HCT116 (cell line): ENCODE measurements at regions not wholly inside any gene's neighbourhood (a gene's known extent, or its start where the extent isn't known, plus 50 kb on each side); places are given as distances from the start of the nearest gene placed in this dataset.
A peak's percentile ranks its signal among the peaks of the same experiment; 100 is the strongest.

Experiments used
- ATAC-seq: fragments of 200-7000 bp; cut with Tn5 transposase; 2 replicates; pipeline ENCODE4 v1.9.1; 2020; ENCODE audit warnings: mild to moderate bottlenecking, moderate library complexity
- BruUV-seq: library from RNA; stranded (reverse); fragments of 400-500 nt; replicated peaks from 2 replicates; lab custom pipeline; 2021; lab: Mats Ljungman, UMichigan
- CTCF ChIA-PET: fragments of 300-600 bp; sonication (Branson Sonifier 250); formaldehyde crosslinking; loops from one replicate; lab custom pipeline; 2021; ENCODE audit warnings: antibody characterized with exemption; lab: Charles Lee
- POLR2A ChIA-PET: fragments of 300-600, 350-600 bp; sonication (Branson Sonifier 250); formaldehyde crosslinking; loops from one replicate; lab custom pipeline; 2021; ENCODE audit warnings: antibody characterized with exemption; lab: Charles Lee
- RAD21 ChIA-PET, 2 experiments: fragments of 300-600 bp; sonication (Branson Sonifier 250); formaldehyde crosslinking; loops; one replicate each; lab custom pipeline; 2023; ENCODE audit warnings: low total read pairs in 2 of 2; ENCODE audit not compliant: uncharacterized antibody in 2 of 2, unreplicated experiment in 2 of 2, low non-redundant PET in 1 of 2; lab: Charles Lee
- DNase-seq: peaks from one replicate; pipeline ENCODE4 v3.0.0-alpha.2; 2010; ENCODE audit warnings: low read depth, low spot score
- H2AFZ ChIP-seq: fragments of 200-600 bp; shearing (Covaris generic), sonication (generic); 2 replicates; pipeline ENCODE4 v1.6.1; 2017; ENCODE audit warnings: low read depth, mixed run types, mixed read lengths, antibody characterized with exemption, low read length; ENCODE audit not compliant: poor library complexity, severe bottlenecking
- H3K27ac ChIP-seq: 2 replicates; pipeline ENCODE4 v1.5.1; 2012; ENCODE audit warnings: low read depth, low read length
- H3K27me3 ChIP-seq: fragments of 200-600 bp; sonication (generic); 2 replicates; pipeline ENCODE4 v1.6.1; 2016; ENCODE audit warnings: mixed run types, low read length, mixed read lengths; ENCODE audit not compliant: insufficient read depth
- H3K36me3 ChIP-seq, 2 experiments: fragments of 200-500 bp in 1 of 2; fragments of 200-600 bp in 1 of 2; sonication (Bioruptor generic) in 1 of 2; sonication (generic) in 1 of 2; 2 replicates each; pipeline versions ENCODE4 v1.5.1 to v1.6.1; 2014 to 2016; ENCODE audit warnings: low read length in 2 of 2, inconsistent platforms in 1 of 2, mixed read lengths in 1 of 2, mixed run types in 1 of 2; ENCODE audit not compliant: insufficient read depth in 2 of 2, control insufficient read depth in 1 of 2
- H3K4me1 ChIP-seq, 2 experiments: fragments of 200-600 bp in 1 of 2; sonication (generic) in 1 of 2; 2 replicates each; pipeline versions ENCODE4 v1.5.1 to v1.6.1; 2012 to 2017; ENCODE audit warnings: low read length in 2 of 2, inconsistent platforms in 1 of 2, mild to moderate bottlenecking in 1 of 2, mixed read lengths in 1 of 2, mixed run types in 1 of 2, moderate library complexity in 1 of 2; ENCODE audit not compliant: insufficient read depth in 2 of 2, control insufficient read depth in 1 of 2
- H3K4me2 ChIP-seq: fragments of 200-600 bp; sonication (generic); 2 replicates; pipeline ENCODE4 v1.6.1; 2017; ENCODE audit warnings: mixed run types, low read length, mixed read lengths
- H3K4me3 ChIP-seq, 2 experiments: fragments of 200-600 bp in 1 of 2; sonication (generic) in 1 of 2; replicated peaks in 1 of 2; 2 replicates each; pipeline ENCODE4 v1.5.1; 2011 to 2016; ENCODE audit warnings: low read length in 2 of 2, control low read depth in 1 of 2, low read depth in 1 of 2, mild to moderate bottlenecking in 1 of 2, mixed read lengths in 1 of 2, mixed run types in 1 of 2
- H3K79me2 ChIP-seq: fragments of 200-600 bp; sonication (generic); 2 replicates; pipeline ENCODE4 v1.6.1; 2017; ENCODE audit warnings: mild to moderate bottlenecking, mixed run types, low read length, moderate library complexity, mixed read lengths; ENCODE audit not compliant: insufficient read depth
- H3K9ac ChIP-seq: fragments of 200-600 bp; sonication (generic); 2 replicates; pipeline ENCODE4 v1.6.1; 2016; ENCODE audit warnings: low read length, mixed read lengths
- H3K9me2 ChIP-seq: fragments of 200-600 bp; sonication (generic), shearing (Covaris generic); 2 replicates; pipeline ENCODE4 v1.6.1; 2017; ENCODE audit warnings: mixed run types, mild to moderate bottlenecking, moderate library complexity; ENCODE audit not compliant: insufficient read depth
- H3K9me3 ChIP-seq, 2 experiments: fragments of 200-500 bp in 1 of 2; fragments of 200-600 bp in 1 of 2; sonication (Bioruptor generic) in 1 of 2; sonication (generic) in 1 of 2; 2 replicates each; pipeline ENCODE4 v1.6.1; 2014 to 2017; ENCODE audit warnings: low read length in 2 of 2, mixed read lengths in 2 of 2, inconsistent platforms in 1 of 2, low read depth in 1 of 2, mild to moderate bottlenecking in 1 of 2, mixed run types in 1 of 2, moderate library complexity in 1 of 2; ENCODE audit not compliant: control insufficient read depth in 1 of 2, insufficient read depth in 1 of 2
- H4K20me1 ChIP-seq: fragments of 200-600 bp; sonication (generic), shearing (Covaris generic); 2 replicates; pipeline ENCODE4 v1.6.1; 2017; ENCODE audit warnings: mixed run types, mild to moderate bottlenecking, moderate library complexity; ENCODE audit not compliant: insufficient read depth
- CBX3 ChIP-seq: IDR thresholded peaks from 2 replicates; pipeline ENCODE4 v1.6.1; 2012; ENCODE audit warnings: low read depth
- EGR1 ChIP-seq: IDR thresholded peaks from 2 replicates; pipeline ENCODE4 v1.6.1; 2012; ENCODE audit warnings: low read depth
- EZH2phosphoT487 ChIP-seq: fragments of 200-600 bp; IDR thresholded peaks from 2 replicates; pipeline ENCODE4 v1.6.1; 2018; ENCODE audit warnings: antibody characterized with exemption, borderline replicate concordance
- FOSL1 ChIP-seq: IDR thresholded peaks from 2 replicates; pipeline ENCODE4 v1.6.1; 2012; ENCODE audit warnings: low read depth
- POLR2AphosphoS5 ChIP-seq: IDR thresholded peaks from 2 replicates; pipeline ENCODE4 v1.6.1; 2011; ENCODE audit warnings: mild to moderate bottlenecking, low read depth, low read length, moderate library complexity
- REST ChIP-seq: IDR thresholded peaks from 2 replicates; pipeline ENCODE4 v1.6.1; 2012; ENCODE audit warnings: low read depth
- SIN3A ChIP-seq: IDR thresholded peaks from 2 replicates; pipeline ENCODE4 v1.6.1; 2012; ENCODE audit warnings: low read depth
- SP1 ChIP-seq: IDR thresholded peaks from 2 replicates; pipeline ENCODE4 v1.6.1; 2012; ENCODE audit warnings: low read depth
- SRF ChIP-seq: IDR thresholded peaks from 2 replicates; pipeline ENCODE4 v1.6.1; 2012; ENCODE audit warnings: low read depth
- TCF7L2 ChIP-seq: IDR thresholded peaks from 2 replicates; pipeline ENCODE4 v1.7.0; 2011; ENCODE audit warnings: borderline replicate concordance, inconsistent platforms; ENCODE audit not compliant: insufficient read depth, insufficient read length; ENCODE audit errors: extremely low read depth
- YY1 ChIP-seq: IDR thresholded peaks from 2 replicates; pipeline ENCODE4 v1.6.1; 2011; ENCODE audit warnings: low read length, low read depth, moderate library complexity, mild to moderate bottlenecking; ENCODE audit not compliant: insufficient replicate concordance; ENCODE audit errors: extremely low read depth
- ZNF274 ChIP-seq: fragments of 200-500 bp; sonication (Bioruptor generic); IDR thresholded peaks from 2 replicates; pipeline ENCODE4 v1.6.1; 2014; ENCODE audit warnings: mild to moderate bottlenecking, low read depth, low read length, inconsistent platforms
- intact Hi-C: fragments of 100-400 bp; cut with micrococcal nuclease; formaldehyde crosslinking; loops from 2 replicates; pipeline ENCODE4 v1.10.0; 2022
- TF ChIP-seq, protein P1 (sequence below), 3 experiments: fragments of 200-600 bp in 1 of 3; sonication (generic) in 1 of 3; IDR thresholded peaks in 2 of 3; conservative IDR thresholded peaks in 1 of 3; 2 replicates each; pipeline ENCODE4 v1.5.1; 2012 to 2017; ENCODE audit warnings: low read depth in 2 of 3, low read length in 2 of 3, antibody characterized with exemption in 1 of 3, borderline replicate concordance in 1 of 3, control low read depth in 1 of 3, mild to moderate bottlenecking in 1 of 3, mixed read lengths in 1 of 3, mixed run types in 1 of 3, moderate library complexity in 1 of 3; ENCODE audit not compliant: insufficient read depth in 1 of 3

DNA sequence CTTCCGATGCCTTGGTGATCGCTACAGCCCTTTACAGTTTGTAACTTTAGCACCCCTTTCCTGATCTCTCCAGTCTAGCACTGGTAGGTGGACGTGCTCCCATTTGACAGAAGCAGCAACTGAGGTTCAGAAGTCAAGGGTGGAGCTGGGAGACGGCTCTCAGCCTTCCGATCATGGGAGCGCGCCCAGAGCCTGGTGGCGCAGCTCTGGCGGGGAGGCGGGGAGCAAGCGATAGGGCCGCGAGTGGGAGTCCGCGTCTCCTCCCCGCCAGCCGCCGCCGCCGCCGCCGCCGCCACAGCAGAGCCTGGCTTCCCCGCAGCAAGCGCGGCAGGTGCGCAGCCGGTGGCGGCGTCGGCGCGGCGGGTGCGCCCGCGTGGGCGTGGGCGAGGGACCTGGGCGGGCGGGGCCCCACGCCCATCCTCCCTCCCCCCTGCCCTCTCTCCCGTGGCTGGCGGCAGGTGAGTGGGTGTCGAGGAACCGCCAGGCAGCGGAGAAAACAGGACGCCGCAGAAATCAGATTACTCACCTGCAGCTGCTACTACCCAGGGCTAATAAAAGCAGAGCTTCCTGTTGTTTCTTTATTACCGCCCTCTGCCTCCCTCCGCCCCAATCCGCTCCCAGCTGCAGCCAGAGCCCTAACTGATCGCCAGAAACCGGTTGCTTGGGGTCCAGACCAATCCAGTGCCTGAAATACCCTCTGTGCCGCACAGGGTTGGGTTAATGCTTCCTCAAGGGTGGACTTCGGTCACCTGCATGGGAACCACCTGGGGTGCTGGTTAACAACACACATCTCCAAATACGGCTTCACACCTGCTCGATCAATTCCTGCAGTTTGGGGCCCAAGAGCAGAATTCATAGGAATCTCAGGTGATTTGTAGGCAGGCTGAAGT lies 60.2 kb upstream of the ID3 start:
- Histone ChIP-seq H3K27ac (no peak overlapping the region; the same call in 1 of the 2 replicates), H2AFZ (peak overlapping the region; percentile 92), H3K4me1 (peaks cover 11 to 24% of the 10 kb centered on the region in 2 experiments), H4K20me1 (no peaks in the 10 kb centered on the region), H3K27me3 (no peaks in the 10 kb centered on the region), H3K4me3 (peak overlapping the region; percentile 35 to 54), H3K79me2 (no peaks in the 10 kb centered on the region), H3K9me2 (no peaks in the 10 kb centered on the region), H3K36me3 (no peaks in the 10 kb centered on the region), H3K9me3 (no peaks in the 10 kb centered on the region), H3K9ac (peak overlapping the region; percentile 40), H3K4me2 (peak overlapping the region; percentile 78)
- no peak for DNase-seq
- ATAC-seq = peak; percentile 81
- POLR2A ChIA-PET = interaction anchor here (1.0 kb wide), 2 partner anchors 57 to 61 kb away, joined by 3 read pairs; no protein-coding TSS in a partner anchor
- RAD21 ChIA-PET = no interaction called here
- TF ChIP-seq REST (no peak), TCF7L2 (no peak), ZNF274 (no peak), SRF (no peak), SIN3A (no peak), CBX3 (peak; percentile 61; the same call in 1 of the 2 replicates), POLR2AphosphoS5 (no peak), SP1 (no peak), EGR1 (peak; percentile 87), YY1 (no peak), FOSL1 (0 out of 2 replicates have a peak, but pooled peaks have one; percentile 19), EZH2phosphoT487 (no peak)
- TF ChIP-seq, protein P1, sequence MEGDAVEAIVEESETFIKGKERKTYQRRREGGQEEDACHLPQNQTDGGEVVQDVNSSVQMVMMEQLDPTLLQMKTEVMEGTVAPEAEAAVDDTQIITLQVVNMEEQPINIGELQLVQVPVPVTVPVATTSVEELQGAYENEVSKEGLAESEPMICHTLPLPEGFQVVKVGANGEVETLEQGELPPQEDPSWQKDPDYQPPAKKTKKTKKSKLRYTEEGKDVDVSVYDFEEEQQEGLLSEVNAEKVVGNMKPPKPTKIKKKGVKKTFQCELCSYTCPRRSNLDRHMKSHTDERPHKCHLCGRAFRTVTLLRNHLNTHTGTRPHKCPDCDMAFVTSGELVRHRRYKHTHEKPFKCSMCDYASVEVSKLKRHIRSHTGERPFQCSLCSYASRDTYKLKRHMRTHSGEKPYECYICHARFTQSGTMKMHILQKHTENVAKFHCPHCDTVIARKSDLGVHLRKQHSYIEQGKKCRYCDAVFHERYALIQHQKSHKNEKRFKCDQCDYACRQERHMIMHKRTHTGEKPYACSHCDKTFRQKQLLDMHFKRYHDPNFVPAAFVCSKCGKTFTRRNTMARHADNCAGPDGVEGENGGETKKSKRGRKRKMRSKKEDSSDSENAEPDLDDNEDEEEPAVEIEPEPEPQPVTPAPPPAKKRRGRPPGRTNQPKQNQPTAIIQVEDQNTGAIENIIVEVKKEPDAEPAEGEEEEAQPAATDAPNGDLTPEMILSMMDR (IDR thresholded peaks at IDR 0.05 in 2 of 3, conservative IDR thresholded peaks at IDR 0.05 in 1 of 3; ENCODE audit: borderline replicate concordance in 1 of 3, insufficient read depth in 1 of 3, low read depth in 2 of 3, low read length in 2 of 3) = no peak
- BruUV-seq = no TSS peak
- CTCF ChIA-PET = interaction anchor here (0.6 to 4.4 kb wide), 2 partner anchors 14 to 15 kb away, joined by 3 to 17 read pairs; no protein-coding TSS in a partner anchor
- intact Hi-C loops = no loop called here
